Neural cell (in vitro differentiated cells): ENCODE measurements at regions not wholly inside any gene's neighbourhood (a gene's known extent, or its start where the extent isn't known, plus 50 kb on each side); places are given as distances from the start of the nearest gene placed in this dataset.

Experiments used
- H2AFZ ChIP-seq: fragments of 200-600, 300-800 bp; sonication (generic), shearing (Covaris generic); 2 replicates; pipeline ENCODE4 v1.6.0; 2014; ENCODE audit warnings: low read depth, mild to moderate bottlenecking, antibody characterized with exemption, low read length, moderate library complexity
- H3F3A ChIP-seq: fragments of 200-600 bp; shearing (Covaris generic); 2 replicates; pipeline ENCODE4 v1.6.1; 2016; ENCODE audit warnings: mild to moderate bottlenecking, moderate library complexity, mixed read lengths, antibody characterized with exemption, low read length; ENCODE audit not compliant: insufficient read depth, poor library complexity, severe bottlenecking
- H3K27ac ChIP-seq: fragments of 200-600, 300-800 bp; sonication (generic), shearing (Covaris generic); 2 replicates; pipeline ENCODE4 v1.5.1; 2014; ENCODE audit warnings: mild to moderate bottlenecking, low read length, moderate library complexity
- H3K27me3 ChIP-seq: fragments of 300-800, 200-600 bp; sonication (generic), shearing (Covaris generic); 2 replicates; pipeline ENCODE4 v1.6.0; 2014; ENCODE audit warnings: mild to moderate bottlenecking, low read depth, low read length, moderate library complexity; ENCODE audit not compliant: insufficient read depth
- H3K36me3 ChIP-seq: fragments of 300-800, 200-600 bp; sonication (generic), shearing (Covaris generic); 2 replicates; pipeline ENCODE4 v1.5.1; 2014; ENCODE audit warnings: mild to moderate bottlenecking, antibody characterized with exemption, low read length, moderate library complexity; ENCODE audit not compliant: insufficient read depth
- H3K4me2 ChIP-seq: fragments of 300-800, 200-600 bp; sonication (generic), shearing (Covaris generic); 2 replicates; pipeline ENCODE4 v1.6.0; 2014; ENCODE audit warnings: mild to moderate bottlenecking, low read length
- H3K4me3 ChIP-seq: fragments of 300-800, 200-600 bp; sonication (generic), shearing (Covaris generic); 2 replicates; pipeline ENCODE4 v1.5.1; 2014; ENCODE audit warnings: mild to moderate bottlenecking, low read length, moderate library complexity
- H3K79me2 ChIP-seq: fragments of 200-600 bp; shearing (Covaris generic); replicated peaks from 2 replicates; pipeline ENCODE4 v1.6.0; 2014; ENCODE audit warnings: mild to moderate bottlenecking, low read length, moderate library complexity; ENCODE audit not compliant: insufficient read depth
- H3K9ac ChIP-seq: fragments of 300-800, 200-600 bp; sonication (generic), shearing (Covaris generic); 2 replicates; pipeline ENCODE4 v1.6.1; 2016; ENCODE audit warnings: mild to moderate bottlenecking, low read length, mixed read lengths
- H3K9me2 ChIP-seq: fragments of 200-600 bp; shearing (Covaris generic); 2 replicates; pipeline ENCODE4 v1.6.1; 2016; ENCODE audit warnings: mild to moderate bottlenecking, low read length, mixed read lengths; ENCODE audit not compliant: insufficient read depth
- H3K9me3 ChIP-seq: fragments of 200-600, 300-800 bp; sonication (generic), shearing (Covaris generic); 2 replicates; pipeline ENCODE4 v1.6.1; 2016; ENCODE audit warnings: mild to moderate bottlenecking, mixed run types, low read length, moderate library complexity, mixed read lengths
- H4K20me1 ChIP-seq: fragments of 200-600 bp; shearing (Covaris generic); 2 replicates; pipeline ENCODE4 v1.6.1; 2016; ENCODE audit warnings: mild to moderate bottlenecking, mixed run types; ENCODE audit not compliant: insufficient read depth
- CTCF ChIP-seq: fragments of 450-650 bp; IDR thresholded peaks from 2 replicates; pipeline ENCODE4 v1.5.1; 2014; ENCODE audit warnings: antibody characterized with exemption, mild to moderate bottlenecking, moderate library complexity; ENCODE audit not compliant: poor library complexity, severe bottlenecking
- EP300 ChIP-seq: fragments of 450-650 bp; conservative IDR thresholded peaks from 2 replicates; pipeline ENCODE4 v1.6.1; 2014; ENCODE audit warnings: antibody characterized with exemption, mild to moderate bottlenecking, moderate library complexity; ENCODE audit not compliant: poor library complexity, severe bottlenecking
- EZH2 ChIP-seq: fragments of 200-600, 300-800 bp; shearing (Covaris generic), sonication (generic); IDR thresholded peaks from 2 replicates; pipeline ENCODE4 v1.6.1; 2014; ENCODE audit warnings: antibody characterized with exemption, low read length, borderline replicate concordance, mild to moderate bottlenecking; ENCODE audit not compliant: insufficient read depth, poor library complexity, severe bottlenecking
- MXI1 ChIP-seq: fragments of 450-650 bp; conservative IDR thresholded peaks from 2 replicates; pipeline ENCODE4 v1.6.1; 2014; ENCODE audit warnings: antibody characterized with exemption, mild to moderate bottlenecking; ENCODE audit not compliant: poor library complexity, severe bottlenecking
- POLR2AphosphoS5 ChIP-seq: IDR thresholded peaks from 2 replicates; pipeline ENCODE4 v1.6.1; 2012
- RAD21 ChIP-seq: fragments of 450-650 bp; conservative IDR thresholded peaks from 2 replicates; pipeline ENCODE4 v1.6.1; 2014; ENCODE audit warnings: antibody characterized with exemption, mild to moderate bottlenecking, moderate library complexity
- REST ChIP-seq: IDR thresholded peaks from 2 replicates; pipeline ENCODE4 v1.6.1; 2012; ENCODE audit warnings: borderline replicate concordance
- SMC3 ChIP-seq: fragments of 450-650 bp; conservative IDR thresholded peaks from 2 replicates; pipeline ENCODE4 v1.6.1; 2014; ENCODE audit warnings: antibody characterized with exemption, mild to moderate bottlenecking, moderate library complexity; ENCODE audit not compliant: poor library complexity
- TAF1 ChIP-seq: IDR thresholded peaks from 2 replicates; pipeline ENCODE4 v1.6.1; 2012; ENCODE audit warnings: low read depth

DNA sequence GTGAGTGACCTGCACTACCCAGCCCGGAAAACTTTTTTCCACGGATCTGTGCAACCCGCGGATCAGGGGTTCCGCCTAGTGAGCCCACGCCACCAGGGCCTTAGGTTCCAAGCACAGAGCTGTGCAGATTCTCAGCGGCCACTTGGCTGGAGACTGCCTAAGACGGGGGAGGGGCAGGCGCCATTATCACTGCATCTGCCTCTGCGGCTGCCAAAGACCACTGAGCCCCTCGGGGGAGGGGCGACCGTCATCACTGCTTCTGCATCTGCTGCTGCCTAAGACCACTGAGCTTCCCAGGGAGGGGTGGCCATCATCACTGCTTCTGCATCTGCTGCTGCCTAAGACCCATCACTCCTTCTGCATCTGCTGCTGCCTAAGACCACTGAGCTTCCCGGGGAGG, 460.2 kb downstream of the OCA2 start:
- H4K20me1 ChIP-seq: no peaks in the 10 kb centered on the region
- no peaks in the 10 kb centered on the region for H3K9me2 ChIP-seq
- H3K4me3 ChIP-seq: no peak overlapping the region
- H2AFZ ChIP-seq: no peak overlapping the region
- no peaks in the 10 kb centered on the region for H3K27me3 ChIP-seq
- H3K79me2 ChIP-seq: no peaks in the 10 kb centered on the region
- no peak overlapping the region for H3K4me2 ChIP-seq
- H3K9ac ChIP-seq: no peak overlapping the region
- H3K36me3 ChIP-seq: no peaks in the 10 kb centered on the region
- no peak overlapping the region for H3K27ac ChIP-seq
- TF ChIP-seq EZH2 (no peak), MXI1 (no peak), EP300 (no peak), RAD21 (no peak), POLR2AphosphoS5 (no peak), SMC3 (no peak)
- H3F3A ChIP-seq: no peaks in the 10 kb centered on the region
- H3K9me3 ChIP-seq: no peaks in the 10 kb centered on the region

GRCh38 chr15:27635916-27636315, 463.2 kb downstream of the OCA2 start:
- no peaks in the 10 kb centered on the region for H3K9me2 ChIP-seq
- no peak overlapping the region for H3K27ac ChIP-seq
- TF ChIP-seq SMC3 (no peak), CTCF (no peak), POLR2AphosphoS5 (no peak), EP300 (no peak), TAF1 (no peak), RAD21 (no peak), EZH2 (no peak), MXI1 (no peak), REST (no peak)
- H3K9me3 ChIP-seq: no peaks in the 10 kb centered on the region
- H3K27me3 ChIP-seq: no peaks in the 10 kb centered on the region
- no peak overlapping the region for H3K4me3 ChIP-seq
- H3F3A ChIP-seq: no peaks in the 10 kb centered on the region
- H3K9ac ChIP-seq: no peak overlapping the region
- no peak overlapping the region for H2AFZ ChIP-seq
- H3K79me2 ChIP-seq: no peaks in the 10 kb centered on the region
- H3K36me3 ChIP-seq: no peaks in the 10 kb centered on the region
- H3K4me2 ChIP-seq: no peak overlapping the region
- no peaks in the 10 kb centered on the region for H4K20me1 ChIP-seq

DNA sequence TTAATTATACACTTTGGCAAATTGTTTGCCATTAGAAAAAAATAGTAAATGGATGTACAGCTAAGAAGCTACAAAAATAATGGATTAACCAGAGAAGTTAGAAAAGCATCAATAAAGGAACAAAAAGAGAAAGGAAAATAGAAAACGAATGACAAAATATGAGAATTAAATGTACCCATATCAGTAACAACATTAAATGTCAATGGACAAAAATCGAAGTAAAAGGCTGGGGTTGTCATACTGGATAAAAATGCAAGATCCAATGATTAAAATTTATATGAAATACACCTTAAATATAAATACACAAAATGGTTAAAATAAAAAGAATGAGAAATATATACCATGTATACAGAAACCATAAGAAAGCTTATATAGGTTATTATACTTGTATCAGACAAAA, 470.6 kb downstream of the OCA2 start:
- no peak overlapping the region for H3K27ac ChIP-seq
- no peak overlapping the region for H2AFZ ChIP-seq
- H3K27me3 ChIP-seq: no peaks in the 10 kb centered on the region
- H3K79me2 ChIP-seq: no peaks in the 10 kb centered on the region
- no peaks in the 10 kb centered on the region for H3K36me3 ChIP-seq
- no peak overlapping the region for H3K4me2 ChIP-seq
- H3K9me3 ChIP-seq: no peaks in the 10 kb centered on the region
- H4K20me1 ChIP-seq: no peaks in the 10 kb centered on the region
- H3K9me2 ChIP-seq: no peaks in the 10 kb centered on the region
- no peak overlapping the region for H3K4me3 ChIP-seq
- TF ChIP-seq TAF1: no peak
- TF ChIP-seq EZH2: no peak
- no peak for TF ChIP-seq POLR2AphosphoS5
- no peak for TF ChIP-seq EP300
- TF ChIP-seq SMC3: no peak
- TF ChIP-seq REST: no peak
- no peak for TF ChIP-seq RAD21
- no peak for TF ChIP-seq CTCF
- TF ChIP-seq MXI1: no peak
- H3K9ac ChIP-seq: no peak overlapping the region
- no peaks in the 10 kb centered on the region for H3F3A ChIP-seq
